ENCODE measurements at regions not wholly inside any gene's neighbourhood (a gene's known extent, or its start where the extent isn't known, plus 50 kb on each side); places are given as distances from the start of the nearest gene placed in this dataset.

GRCh38 chr7:50202052-50202555 lies 102.4 kb upstream of the IKZF1 start (continued):
- TF ChIP-seq FOSL2 (CRISPR knock-in tag; IDR thresholded peaks at IDR 0.05) (peak; percentile 24; the same call in 1 of the 2 replicates), ZBTB3 (CRISPR knock-in tag; IDR thresholded peaks at IDR 0.05; ENCODE audit: borderline replicate concordance, low read depth) (no peak), RFXANK (CRISPR knock-in tag; IDR thresholded peaks at IDR 0.05) (no peak), NR2F6 (IDR thresholded peaks at IDR 0.05) (peak; percentile 48; the same call in 1 of the 2 replicates), NR2F6 (CRISPR knock-in tag; IDR thresholded peaks at IDR 0.05) (0 out of 2 replicates have a peak, but pooled peaks have one; percentile 34), BCL6 (CRISPR knock-in tag; IDR thresholded peaks at IDR 0.05) (peak; percentile 57), ZMAT3 (CRISPR knock-in tag; conservative IDR thresholded peaks at IDR 0.05) (no peak), ZBTB40 (IDR thresholded peaks at IDR 0.05) (no peak), ZBTB40 (CRISPR knock-in tag; IDR thresholded peaks at IDR 0.05) (0 out of 2 replicates have a peak, but pooled peaks have one; percentile 29), TSC22D2 (CRISPR knock-in tag; IDR thresholded peaks at IDR 0.05; ENCODE audit: borderline replicate concordance) (no peak), ZNF547 (CRISPR knock-in tag; IDR thresholded peaks at IDR 0.05) (no peak), SETDB1 (CRISPR knock-in tag; IDR thresholded peaks at IDR 0.05; ENCODE audit: borderline replicate concordance) (no peak), HDAC1 (CRISPR knock-in tag; IDR thresholded peaks at IDR 0.05) (no peak), CEBPB (IDR thresholded peaks at IDR 0.05; ENCODE audit: borderline replicate concordance, low read depth, low read length) (peak; percentile 15; the same call in 1 of the 2 replicates), RXRA (CRISPR knock-in tag; IDR thresholded peaks at IDR 0.05) (peak; percentile 54; the same call in 1 of the 2 replicates), HNF4G (IDR thresholded peaks at IDR 0.05; ENCODE audit: borderline replicate concordance, low read depth, low read length) (peak; percentile 18; the same call in 1 of the 2 replicates), HNF4G (CRISPR knock-in tag; IDR thresholded peaks at IDR 0.05; ENCODE audit: borderline replicate concordance, low read depth) (no peak), SOX6 (IDR thresholded peaks at IDR 0.05) (no peak), SOX6 (CRISPR knock-in tag; IDR thresholded peaks at IDR 0.05) (0 out of 2 replicates have a peak, but pooled peaks have one; percentile 36), LBX2 (CRISPR knock-in tag; IDR thresholded peaks at IDR 0.05; ENCODE audit: borderline replicate concordance) (no peak)
- TF ChIP-seq, protein P1, sequence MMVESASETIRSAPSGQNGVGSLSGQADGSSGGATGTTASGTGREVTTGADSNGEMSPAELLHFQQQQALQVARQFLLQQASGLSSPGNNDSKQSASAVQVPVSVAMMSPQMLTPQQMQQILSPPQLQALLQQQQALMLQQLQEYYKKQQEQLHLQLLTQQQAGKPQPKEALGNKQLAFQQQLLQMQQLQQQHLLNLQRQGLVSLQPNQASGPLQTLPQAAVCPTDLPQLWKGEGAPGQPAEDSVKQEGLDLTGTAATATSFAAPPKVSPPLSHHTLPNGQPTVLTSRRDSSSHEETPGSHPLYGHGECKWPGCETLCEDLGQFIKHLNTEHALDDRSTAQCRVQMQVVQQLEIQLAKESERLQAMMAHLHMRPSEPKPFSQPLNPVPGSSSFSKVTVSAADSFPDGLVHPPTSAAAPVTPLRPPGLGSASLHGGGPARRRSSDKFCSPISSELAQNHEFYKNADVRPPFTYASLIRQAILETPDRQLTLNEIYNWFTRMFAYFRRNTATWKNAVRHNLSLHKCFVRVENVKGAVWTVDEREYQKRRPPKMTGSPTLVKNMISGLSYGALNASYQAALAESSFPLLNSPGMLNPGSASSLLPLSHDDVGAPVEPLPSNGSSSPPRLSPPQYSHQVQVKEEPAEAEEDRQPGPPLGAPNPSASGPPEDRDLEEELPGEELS (CRISPR knock-in tag; IDR thresholded peaks at IDR 0.05): 0 out of 2 replicates have a peak, but pooled peaks have one; percentile 18
